AG04449 (cell line): ENCODE measurements at regions not wholly inside any gene's neighbourhood (a gene's known extent, or its start where the extent isn't known, plus 50 kb on each side); places are given as distances from the start of the nearest gene placed in this dataset.

Experiments
- CTCF ChIA-PET: fragments of 350-600 bp; formaldehyde crosslinking; extraction: SDS; loops from one replicate; lab custom pipeline; 2021; ENCODE audit warnings: antibody characterized with exemption; lab: Yijun Ruan, JAX
- POLR2A ChIA-PET: fragments of 400-600, 350-600 bp; formaldehyde crosslinking; extraction: SDS; loops from one replicate; lab custom pipeline; 2020; ENCODE audit warnings: antibody characterized with exemption, inconsistent platforms; lab: Yijun Ruan, JAX
- DNase-seq: peaks from one replicate; pipeline ENCODE4 v3.0.0-alpha.2; 2010; ENCODE audit warnings: low read depth, low spot score
- H3K4me3 ChIP-seq: 2 replicates; pipeline ENCODE4 v1.5.1; 2011; ENCODE audit warnings: low read depth, mild to moderate bottlenecking, control low read depth, low read length
- TF ChIP-seq, protein P1 (sequence below): IDR thresholded peaks from one replicate; pipeline ENCODE4 v1.5.1; 2011; ENCODE audit warnings: mild to moderate bottlenecking, moderate library complexity, low read length, control low read depth, inconsistent platforms; ENCODE audit not compliant: insufficient read depth; ENCODE audit errors: missing control alignments

DNA sequence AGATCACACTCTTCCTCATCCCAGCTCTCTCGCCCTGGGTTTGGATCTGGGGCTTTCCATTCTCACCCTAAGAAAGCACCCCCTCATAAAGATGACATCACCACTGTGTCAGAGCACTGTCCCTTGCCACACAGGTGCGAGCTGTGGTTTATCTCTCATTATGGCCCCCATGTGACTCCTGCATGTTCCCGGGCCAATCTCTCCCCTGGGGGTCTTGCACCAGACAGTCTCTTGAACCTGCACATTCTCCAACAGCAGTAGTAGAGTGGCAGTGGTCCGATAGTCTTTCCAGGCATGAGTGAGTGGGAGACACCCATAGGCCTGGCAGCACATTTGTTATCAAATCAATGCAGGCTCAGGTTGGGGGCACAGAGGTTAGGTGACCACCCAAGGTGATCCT lies 130.5 kb downstream of the HRH4 start:
- ChIA-PET POLR2A (no interaction called here), CTCF (interaction anchor here (0.8 to 1.3 kb wide), 2 partner anchors 9 to 102 kb away, joined by 4 to 5 read pairs; no protein-coding TSS in a partner anchor)
- TF ChIP-seq, protein P1, sequence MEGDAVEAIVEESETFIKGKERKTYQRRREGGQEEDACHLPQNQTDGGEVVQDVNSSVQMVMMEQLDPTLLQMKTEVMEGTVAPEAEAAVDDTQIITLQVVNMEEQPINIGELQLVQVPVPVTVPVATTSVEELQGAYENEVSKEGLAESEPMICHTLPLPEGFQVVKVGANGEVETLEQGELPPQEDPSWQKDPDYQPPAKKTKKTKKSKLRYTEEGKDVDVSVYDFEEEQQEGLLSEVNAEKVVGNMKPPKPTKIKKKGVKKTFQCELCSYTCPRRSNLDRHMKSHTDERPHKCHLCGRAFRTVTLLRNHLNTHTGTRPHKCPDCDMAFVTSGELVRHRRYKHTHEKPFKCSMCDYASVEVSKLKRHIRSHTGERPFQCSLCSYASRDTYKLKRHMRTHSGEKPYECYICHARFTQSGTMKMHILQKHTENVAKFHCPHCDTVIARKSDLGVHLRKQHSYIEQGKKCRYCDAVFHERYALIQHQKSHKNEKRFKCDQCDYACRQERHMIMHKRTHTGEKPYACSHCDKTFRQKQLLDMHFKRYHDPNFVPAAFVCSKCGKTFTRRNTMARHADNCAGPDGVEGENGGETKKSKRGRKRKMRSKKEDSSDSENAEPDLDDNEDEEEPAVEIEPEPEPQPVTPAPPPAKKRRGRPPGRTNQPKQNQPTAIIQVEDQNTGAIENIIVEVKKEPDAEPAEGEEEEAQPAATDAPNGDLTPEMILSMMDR = no peak
- H3K4me3 ChIP-seq = no peak overlapping the region
- DNase-seq = no peak

DNA sequence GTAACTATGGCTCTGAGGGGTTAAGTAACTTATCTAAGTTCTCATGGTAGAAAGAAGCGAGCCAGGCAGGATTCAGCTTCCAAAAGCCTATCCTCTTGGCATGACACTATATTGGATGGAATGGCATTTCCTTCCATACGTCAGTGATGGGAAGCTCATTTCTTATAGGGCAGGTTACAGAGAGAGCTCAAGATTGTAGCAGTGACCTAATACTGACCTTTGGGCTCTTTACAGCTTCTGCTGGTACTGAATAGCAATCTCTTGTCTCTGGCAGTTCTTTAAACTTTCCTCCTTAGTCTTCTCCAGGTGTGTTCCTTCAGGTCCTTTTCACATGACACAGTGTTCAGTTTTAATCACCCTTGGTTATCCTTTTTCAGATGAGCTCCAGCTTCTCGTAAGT lies 133.0 kb downstream of the HRH4 start:
- TF ChIP-seq, protein P1 = no peak
- H3K4me3 ChIP-seq = no peak overlapping the region
- ChIA-PET CTCF (interaction anchor here (1.3 to 1.8 kb wide), 2 partner anchors 104 to 133 kb away, joined by 4 to 7 read pairs; no protein-coding TSS in a partner anchor), POLR2A (no interaction called here)
- DNase-seq = no peak

DNA sequence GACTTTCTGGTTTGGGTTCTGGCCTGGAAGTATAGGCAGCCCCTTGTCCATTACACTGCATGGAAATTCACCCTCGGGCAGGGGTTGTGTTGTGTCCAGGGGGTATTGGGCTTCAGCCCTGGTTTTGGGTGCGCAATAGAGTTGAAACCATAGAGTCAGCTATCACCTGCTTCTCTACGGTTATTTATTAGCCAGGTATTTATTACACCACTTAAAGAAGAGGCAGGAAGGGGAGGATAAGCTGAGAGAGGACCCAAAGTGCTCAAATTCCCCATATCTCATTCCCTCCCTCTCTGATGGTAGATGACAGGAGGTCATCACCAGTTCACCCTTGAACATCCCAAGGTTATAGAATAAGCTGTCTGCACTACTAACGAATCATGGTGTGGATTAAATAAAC lies 133.4 kb downstream of the HRH4 start:
- DNase-seq = no peak
- POLR2A ChIA-PET = no interaction called here
- TF ChIP-seq, protein P1 = no peak
- CTCF ChIA-PET = interaction anchor here (1.3 to 1.8 kb wide), 2 partner anchors 105 to 133 kb away, joined by 4 to 7 read pairs; no protein-coding TSS in a partner anchor
- H3K4me3 ChIP-seq = no peak overlapping the region

DNA sequence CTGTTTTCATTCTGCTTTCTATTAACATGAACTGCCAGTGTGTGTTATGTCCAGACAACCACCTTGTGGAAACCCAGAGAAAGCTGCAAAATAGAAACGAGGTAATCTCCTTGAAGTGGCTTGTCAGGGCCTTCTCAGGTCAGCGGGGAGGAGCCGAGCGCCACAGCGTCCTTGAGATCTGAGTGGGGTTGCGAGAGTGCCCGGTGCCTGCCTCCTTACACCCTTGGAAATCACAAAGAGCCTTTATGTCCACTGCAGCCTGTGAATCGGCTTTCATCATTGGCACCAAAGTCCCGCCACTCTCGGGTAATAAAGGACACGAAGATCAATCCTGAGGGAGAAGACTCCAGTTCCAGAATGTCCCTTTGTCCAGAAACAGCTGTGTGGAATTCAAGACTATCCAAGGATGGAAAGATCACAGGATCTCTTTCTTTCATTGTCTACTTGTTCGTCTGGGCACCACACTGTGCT lies 135.2 kb downstream of the HRH4 start:
- CTCF ChIA-PET = no interaction called here
- POLR2A ChIA-PET = no interaction called here
- TF ChIP-seq, protein P1 = no peak

DNA sequence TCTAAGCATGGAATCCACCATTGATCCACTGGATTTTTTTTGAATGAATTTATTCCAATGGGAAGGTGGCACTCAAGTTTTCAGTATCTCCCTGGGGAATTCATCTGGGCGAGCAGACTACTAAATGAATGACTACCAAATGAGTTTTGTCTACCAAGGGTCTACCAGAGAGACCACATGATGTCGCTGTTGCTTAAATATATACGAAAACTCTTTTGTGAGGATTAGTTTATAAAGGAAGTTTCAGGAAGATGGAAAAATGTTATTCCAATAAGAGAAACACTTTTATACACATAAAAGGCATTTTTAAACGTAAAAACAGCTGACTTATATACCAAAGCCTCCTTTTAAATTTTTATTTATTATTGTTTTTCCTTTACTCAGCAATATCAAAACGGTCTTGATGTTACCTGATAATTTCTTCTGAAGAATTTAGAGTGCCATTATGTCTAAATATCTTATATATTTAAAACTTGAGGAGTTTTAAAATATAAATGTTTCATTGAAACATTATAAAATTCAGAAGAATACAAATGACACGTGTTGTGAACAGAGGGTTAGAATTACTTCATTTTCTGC lies 139.7 kb downstream of the HRH4 start:
- DNase-seq = no peak
- H3K4me3 ChIP-seq = no peak overlapping the region
- TF ChIP-seq, protein P1 = peak; percentile 51
- ChIA-PET POLR2A (no interaction called here), CTCF (interaction anchor here (0.8 to 5.2 kb wide), 7 partner anchors 10 to 1297 kb away, joined by 3 to 30 read pairs (median 4); no protein-coding TSS in a partner anchor)

More for the DNA sequence above, 135.2 kb downstream of the HRH4 start:
- H3K4me3 ChIP-seq = no peak overlapping the region
- DNase-seq = no peak

DNA sequence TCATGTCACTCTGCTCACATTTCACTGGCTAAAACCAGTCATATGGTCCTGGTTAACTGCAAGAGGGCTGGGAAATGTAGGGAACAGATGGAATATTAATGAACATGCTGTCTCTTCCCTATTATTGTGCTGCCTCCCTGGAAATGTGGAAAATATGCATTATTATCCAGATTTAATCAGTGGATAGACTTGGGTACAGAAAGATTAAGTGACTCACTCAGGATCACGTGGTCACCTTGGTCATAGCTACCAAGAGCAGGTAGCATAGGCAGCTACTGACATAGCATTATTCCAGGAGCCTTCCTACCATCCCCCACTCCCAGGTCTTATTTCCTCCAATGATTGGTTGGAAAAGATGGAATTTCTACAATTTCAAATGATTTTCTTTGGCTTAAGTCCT lies 141.1 kb downstream of the HRH4 start:
- CTCF ChIA-PET = interaction anchor here (5.2 kb wide), 1 partner anchor 125 kb away, joined by 30 read pairs; no protein-coding TSS in a partner anchor
- no peak overlapping the region for H3K4me3 ChIP-seq
- DNase-seq = no peak
- TF ChIP-seq, protein P1 = no peak
- POLR2A ChIA-PET = no interaction called here
